ENCODE measurements at regions not wholly inside any gene's neighbourhood (a gene's known extent, or its start where the extent isn't known, plus 50 kb on each side); places are given as distances from the start of the nearest gene placed in this dataset.
"Not testable (repeated sequence)": the region's sequence is repeated elsewhere in the genome, so short reads cannot be mapped to it uniquely, and the experiment has no call there.

GRCh38 chr7:81846398-81846797 lies 76.6 kb upstream of the HGF start:
- Histone ChIP-seq H3F3A (ENCODE audit: insufficient read depth) (peaks cover 16% of the 10 kb centered on the region), H3K27ac (ENCODE audit: low read depth, low read length) (peak overlapping the region; percentile 92), H3K36me3 (ENCODE audit: low read length) (no peaks in the 10 kb centered on the region), H3K9ac (ENCODE audit: low read length) (peak overlapping the region; percentile 50), H3K4me3 (ENCODE audit: insufficient read depth, low read length, poor library complexity, severe bottlenecking) (peak overlapping the region; percentile 51), H4K20me1 (ENCODE audit: low read depth, low read length) (no peaks in the 10 kb centered on the region), H3K9me2 (replicated peaks; ENCODE audit: insufficient read depth, low read length) (no peaks in the 10 kb centered on the region), H3K27me3 (ENCODE audit: low read length) (no peaks in the 10 kb centered on the region), H2AFZ (ENCODE audit: low read depth, low read length, severe bottlenecking) (peak overlapping the region; percentile 80), H3K4me2 (ENCODE audit: low read depth, low read length, poor library complexity, severe bottlenecking) (peak overlapping the region; percentile 91), H3K79me2 (ENCODE audit: insufficient read depth, low read length) (no peaks in the 10 kb centered on the region), H3K9me3 (ENCODE audit: insufficient read depth, low read length) (no peaks in the 10 kb centered on the region)
- TF ChIP-seq CTCF (IDR thresholded peaks at IDR 0.05; ENCODE audit: insufficient read depth, low read length, poor library complexity, severe bottlenecking): no peak
- no peak for TF ChIP-seq EZH2phosphoT487 (conservative IDR thresholded peaks at IDR 0.05; ENCODE audit: low read length)

GRCh38 chr7:81845744-81846241 lies 75.9 kb upstream of the HGF start:
- Histone ChIP-seq H3K9me3 (ENCODE audit: insufficient read depth, low read length) (no peaks in the 10 kb centered on the region), H2AFZ (ENCODE audit: low read depth, low read length, severe bottlenecking) (peak overlapping the region; percentile 80), H3K9ac (ENCODE audit: low read length) (peak overlapping the region; percentile 50), H3F3A (ENCODE audit: insufficient read depth) (peaks cover 16% of the 10 kb centered on the region), H3K36me3 (ENCODE audit: low read length) (no peaks in the 10 kb centered on the region), H3K79me2 (ENCODE audit: insufficient read depth, low read length) (no peaks in the 10 kb centered on the region), H3K4me2 (ENCODE audit: low read depth, low read length, poor library complexity, severe bottlenecking) (peak overlapping the region; percentile 91), H4K20me1 (ENCODE audit: low read depth, low read length) (no peaks in the 10 kb centered on the region), H3K27ac (ENCODE audit: low read depth, low read length) (peak overlapping the region; percentile 92), H3K27me3 (ENCODE audit: low read length) (no peaks in the 10 kb centered on the region), H3K4me3 (ENCODE audit: insufficient read depth, low read length, poor library complexity, severe bottlenecking) (peak overlapping the region; percentile 51), H3K9me2 (replicated peaks; ENCODE audit: insufficient read depth, low read length) (no peaks in the 10 kb centered on the region)
- no peak for TF ChIP-seq CTCF (IDR thresholded peaks at IDR 0.05; ENCODE audit: insufficient read depth, low read length, poor library complexity, severe bottlenecking)
- no peak for TF ChIP-seq EZH2phosphoT487 (conservative IDR thresholded peaks at IDR 0.05; ENCODE audit: low read length)

- not testable (repeated sequence) for H3K36me3 ChIP-seq (ENCODE audit: low read length); H4K20me1 ChIP-seq (ENCODE audit: low read depth, low read length); H3K9ac ChIP-seq (ENCODE audit: low read length); H3K9me2 ChIP-seq (replicated peaks; ENCODE audit: insufficient read depth, low read length); H3K27me3 ChIP-seq (ENCODE audit: low read length); H3K79me2 ChIP-seq (ENCODE audit: insufficient read depth, low read length); H3K9me3 ChIP-seq (ENCODE audit: insufficient read depth, low read length); H3K4me2 ChIP-seq (ENCODE audit: low read depth, low read length, poor library complexity, severe bottlenecking); H3K4me3 ChIP-seq (ENCODE audit: insufficient read depth, low read length, poor library complexity, severe bottlenecking); H3K27ac ChIP-seq (ENCODE audit: low read depth, low read length); H2AFZ ChIP-seq (ENCODE audit: low read depth, low read length, severe bottlenecking)
- peaks cover 24% of the 10 kb centered on the region for H3F3A ChIP-seq (ENCODE audit: insufficient read depth)
Observed at GRCh38 chr7:81843657-81844056, 73.8 kb upstream of the HGF start.

- Histone ChIP-seq H3K27ac (ENCODE audit: low read depth, low read length) (no peak overlapping the region), H3K9ac (ENCODE audit: low read length) (no peak overlapping the region), H3K27me3 (ENCODE audit: low read length) (no peaks in the 10 kb centered on the region), H2AFZ (ENCODE audit: low read depth, low read length, severe bottlenecking) (no peak overlapping the region), H3K79me2 (ENCODE audit: insufficient read depth, low read length) (no peaks in the 10 kb centered on the region), H3F3A (ENCODE audit: insufficient read depth) (peaks cover 24% of the 10 kb centered on the region), H3K9me3 (ENCODE audit: insufficient read depth, low read length) (no peaks in the 10 kb centered on the region), H3K36me3 (ENCODE audit: low read length) (no peaks in the 10 kb centered on the region), H4K20me1 (ENCODE audit: low read depth, low read length) (no peaks in the 10 kb centered on the region), H3K4me3 (ENCODE audit: insufficient read depth, low read length, poor library complexity, severe bottlenecking) (no peak overlapping the region), H3K9me2 (replicated peaks; ENCODE audit: insufficient read depth, low read length) (no peaks in the 10 kb centered on the region), H3K4me2 (ENCODE audit: low read depth, low read length, poor library complexity, severe bottlenecking) (no peak overlapping the region)
- no peak for TF ChIP-seq CTCF (IDR thresholded peaks at IDR 0.05; ENCODE audit: insufficient read depth, low read length, poor library complexity, severe bottlenecking)
- no peak for TF ChIP-seq EZH2phosphoT487 (conservative IDR thresholded peaks at IDR 0.05; ENCODE audit: low read length)
Observed at GRCh38 chr7:81842361-81842760, 72.5 kb upstream of the HGF start.

Data from SU-DHL-6 (cell line).